HPDE6-E6E7 (cell line): ENCODE measurements at regions not wholly inside any gene's neighbourhood (a gene's known extent, or its start where the extent isn't known, plus 50 kb on each side); places are given as distances from the start of the nearest gene placed in this dataset.

Source experiments
- DNase-seq: peaks from one replicate; pipeline ENCODE4 v3.0.0; 2011; ENCODE audit warnings: missing footprints; ENCODE audit errors: extremely low spot score

- no peak for DNase-seq
Measured at GRCh38 chr18:33957707-33958106, 267.0 kb downstream of the NOL4 start.

GRCh38 chr18:33951031-33951430 is 273.7 kb downstream of the NOL4 start:
- DNase-seq = no peak

GRCh38 chr18:33946336-33946735 is 278.4 kb downstream of the NOL4 start:
- no peak for DNase-seq

GRCh38 chr18:33944493-33944892 is 280.2 kb downstream of the NOL4 start:
- no peak for DNase-seq

- no peak for DNase-seq
Measured at GRCh38 chr18:33937270-33937816, 287.4 kb downstream of the NOL4 start.

- no peak for DNase-seq
Measured at GRCh38 chr18:33934258-33934657, 290.5 kb downstream of the NOL4 start.

GRCh38 chr18:33928231-33928630 is 296.5 kb downstream of the NOL4 start:
- DNase-seq = no peak

- no peak for DNase-seq
Measured at GRCh38 chr18:33924576-33924975, 300.1 kb downstream of the NOL4 start.

- DNase-seq = no peak
Measured at GRCh38 chr18:33923980-33924379, 300.7 kb downstream of the NOL4 start.

- DNase-seq = no peak
Measured at GRCh38 chr18:33918571-33918970, 306.1 kb downstream of the NOL4 start.

GRCh38 chr18:33916200-33916599 is 308.5 kb downstream of the NOL4 start:
- DNase-seq = no peak

GRCh38 chr18:33914399-33914798 is 310.3 kb downstream of the NOL4 start:
- peak; percentile 3 for DNase-seq

- no peak for DNase-seq
Measured at GRCh38 chr18:33906046-33906445, 318.7 kb downstream of the NOL4 start.

- no peak for DNase-seq
Measured at GRCh38 chr18:33901894-33902512, 322.7 kb downstream of the NOL4 start.

GRCh38 chr18:33900638-33901037 is 322.6 kb downstream of the ASXL3 start:
- DNase-seq = no peak

GRCh38 chr18:33898427-33898826 is 320.4 kb downstream of the ASXL3 start:
- no peak for DNase-seq

- DNase-seq = no peak
Measured at GRCh38 chr18:33878213-33878612, 300.2 kb downstream of the ASXL3 start.

GRCh38 chr18:33875029-33875565 is 297.1 kb downstream of the ASXL3 start:
- DNase-seq = no peak

- DNase-seq = no peak
Measured at GRCh38 chr18:33873112-33873511, 295.1 kb downstream of the ASXL3 start.

- DNase-seq = no peak
Measured at GRCh38 chr18:33871363-33872025, 293.5 kb downstream of the ASXL3 start.

- DNase-seq = no peak
Measured at GRCh38 chr18:33870059-33870458, 292.0 kb downstream of the ASXL3 start.

- no peak for DNase-seq
Measured at GRCh38 chr18:33866386-33866785, 288.4 kb downstream of the ASXL3 start.

- no peak for DNase-seq
Measured at GRCh38 chr18:33863912-33864311, 285.9 kb downstream of the ASXL3 start.
